ENCODE measurements at regions not wholly inside any gene's neighbourhood (a gene's known extent, or its start where the extent isn't known, plus 50 kb on each side); places are given as distances from the start of the nearest gene placed in this dataset.
A peak's percentile ranks its signal among the peaks of the same experiment; 100 is the strongest.

GRCh38 chr18:76678248-76678647 lies 144.1 kb upstream of the ZNF236 start:
- no peak for DNase-seq
- no peak overlapping the region for H3K4me3 ChIP-seq (ENCODE audit: low read depth, low read length)
- no peaks in the 10 kb centered on the region for H3K36me3 ChIP-seq (replicated peaks)
- no peak for TF ChIP-seq CTCF (IDR thresholded peaks at IDR 0.05; ENCODE audit: low read depth, low read length, missing control alignments)
- H3K27ac ChIP-seq: no peak overlapping the region
- in situ Hi-C loops (cut with HindIII; ENCODE audit: low pct_ligation_motif_present, low sequenced_read_pairs): no loop called here
- no peaks in the 10 kb centered on the region for H3K27me3 ChIP-seq (replicated peaks)

GRCh38 chr18:76674596-76674995 lies 147.8 kb upstream of the ZNF236 start:
- no peaks in the 10 kb centered on the region for H3K36me3 ChIP-seq (replicated peaks)
- no peak overlapping the region for H3K27ac ChIP-seq
- no peaks in the 10 kb centered on the region for H3K27me3 ChIP-seq (replicated peaks)
- H3K4me3 ChIP-seq (ENCODE audit: low read depth, low read length): no peak overlapping the region
- TF ChIP-seq CTCF (IDR thresholded peaks at IDR 0.05; ENCODE audit: low read depth, low read length, missing control alignments): no peak
- in situ Hi-C loops (cut with HindIII; ENCODE audit: low pct_ligation_motif_present, low sequenced_read_pairs): no loop called here
- no peak for DNase-seq

GRCh38 chr18:76673281-76674185 lies 148.8 kb upstream of the ZNF236 start:
- Histone ChIP-seq H3K36me3 (replicated peaks) (no peaks in the 10 kb centered on the region), H3K4me3 (ENCODE audit: low read depth, low read length) (no peak overlapping the region), H3K27ac (no peak overlapping the region), H3K27me3 (replicated peaks) (no peaks in the 10 kb centered on the region)
- DNase-seq: no peak
- TF ChIP-seq CTCF (IDR thresholded peaks at IDR 0.05; ENCODE audit: low read depth, low read length, missing control alignments): no peak
- in situ Hi-C loops (cut with HindIII; ENCODE audit: low pct_ligation_motif_present, low sequenced_read_pairs): no loop called here

- no peak for TF ChIP-seq CTCF (IDR thresholded peaks at IDR 0.05; ENCODE audit: low read depth, low read length, missing control alignments)
- in situ Hi-C loops (cut with HindIII; ENCODE audit: low pct_ligation_motif_present, low sequenced_read_pairs): no loop called here
Measured at GRCh38 chr18:76672627-76673026, 149.7 kb upstream of the ZNF236 start.

GRCh38 chr18:76670564-76671288 lies 151.6 kb upstream of the ZNF236 start:
- DNase-seq: no peak
- Histone ChIP-seq H3K36me3 (replicated peaks) (no peaks in the 10 kb centered on the region), H3K27me3 (replicated peaks) (no peaks in the 10 kb centered on the region), H3K27ac (no peak overlapping the region), H3K4me3 (ENCODE audit: low read depth, low read length) (no peak overlapping the region)
- no peak for TF ChIP-seq CTCF (IDR thresholded peaks at IDR 0.05; ENCODE audit: low read depth, low read length, missing control alignments)
- in situ Hi-C loops (cut with HindIII; ENCODE audit: low pct_ligation_motif_present, low sequenced_read_pairs): no loop called here

More at GRCh38 chr18:76672627-76673026, 149.7 kb upstream of the ZNF236 start:
- Histone ChIP-seq H3K27ac (no peak overlapping the region), H3K36me3 (replicated peaks) (no peaks in the 10 kb centered on the region), H3K4me3 (ENCODE audit: low read depth, low read length) (no peak overlapping the region), H3K27me3 (replicated peaks) (no peaks in the 10 kb centered on the region)
- peak; percentile 16 for DNase-seq
